HCT116 (cell line): ENCODE measurements at regions not wholly inside any gene's neighbourhood (a gene's known extent, or its start where the extent isn't known, plus 50 kb on each side); places are given as distances from the start of the nearest gene placed in this dataset.

Experiments
- ATAC-seq: fragments of 200-7000 bp; cut with Tn5 transposase; 2 replicates; pipeline ENCODE4 v1.9.1; 2020; ENCODE audit warnings: mild to moderate bottlenecking, moderate library complexity
- BruUV-seq: library from RNA; stranded (reverse); fragments of 400-500 nt; replicated peaks from 2 replicates; lab custom pipeline; 2021; lab: Mats Ljungman, UMichigan
- CTCF ChIA-PET: fragments of 300-600 bp; sonication (Branson Sonifier 250); formaldehyde crosslinking; loops from one replicate; lab custom pipeline; 2021; ENCODE audit warnings: antibody characterized with exemption; lab: Charles Lee
- POLR2A ChIA-PET: fragments of 300-600, 350-600 bp; sonication (Branson Sonifier 250); formaldehyde crosslinking; loops from one replicate; lab custom pipeline; 2021; ENCODE audit warnings: antibody characterized with exemption; lab: Charles Lee
- RAD21 ChIA-PET, 2 experiments: fragments of 300-600 bp; sonication (Branson Sonifier 250); formaldehyde crosslinking; loops; one replicate each; lab custom pipeline; 2023; ENCODE audit warnings: low total read pairs in 2 of 2; ENCODE audit not compliant: uncharacterized antibody in 2 of 2, unreplicated experiment in 2 of 2, low non-redundant PET in 1 of 2; lab: Charles Lee
- DNase-seq: peaks from one replicate; pipeline ENCODE4 v3.0.0-alpha.2; 2010; ENCODE audit warnings: low read depth, low spot score
- H2AFZ ChIP-seq: fragments of 200-600 bp; shearing (Covaris generic), sonication (generic); 2 replicates; pipeline ENCODE4 v1.6.1; 2017; ENCODE audit warnings: low read depth, mixed run types, mixed read lengths, antibody characterized with exemption, low read length; ENCODE audit not compliant: poor library complexity, severe bottlenecking
- H3K27ac ChIP-seq: 2 replicates; pipeline ENCODE4 v1.5.1; 2012; ENCODE audit warnings: low read depth, low read length
- H3K27me3 ChIP-seq: fragments of 200-600 bp; sonication (generic); 2 replicates; pipeline ENCODE4 v1.6.1; 2016; ENCODE audit warnings: mixed run types, low read length, mixed read lengths; ENCODE audit not compliant: insufficient read depth
- H3K36me3 ChIP-seq, 2 experiments: fragments of 200-500 bp in 1 of 2; fragments of 200-600 bp in 1 of 2; sonication (Bioruptor generic) in 1 of 2; sonication (generic) in 1 of 2; 2 replicates each; pipeline versions ENCODE4 v1.5.1 to v1.6.1; 2014 to 2016; ENCODE audit warnings: low read length in 2 of 2, inconsistent platforms in 1 of 2, mixed read lengths in 1 of 2, mixed run types in 1 of 2; ENCODE audit not compliant: insufficient read depth in 2 of 2, control insufficient read depth in 1 of 2
- H3K4me1 ChIP-seq, 2 experiments: fragments of 200-600 bp in 1 of 2; sonication (generic) in 1 of 2; 2 replicates each; pipeline versions ENCODE4 v1.5.1 to v1.6.1; 2012 to 2017; ENCODE audit warnings: low read length in 2 of 2, inconsistent platforms in 1 of 2, mild to moderate bottlenecking in 1 of 2, mixed read lengths in 1 of 2, mixed run types in 1 of 2, moderate library complexity in 1 of 2; ENCODE audit not compliant: insufficient read depth in 2 of 2, control insufficient read depth in 1 of 2
- H3K4me2 ChIP-seq: fragments of 200-600 bp; sonication (generic); 2 replicates; pipeline ENCODE4 v1.6.1; 2017; ENCODE audit warnings: mixed run types, low read length, mixed read lengths
- H3K4me3 ChIP-seq, 2 experiments: fragments of 200-600 bp in 1 of 2; sonication (generic) in 1 of 2; replicated peaks in 1 of 2; 2 replicates each; pipeline ENCODE4 v1.5.1; 2011 to 2016; ENCODE audit warnings: low read length in 2 of 2, control low read depth in 1 of 2, low read depth in 1 of 2, mild to moderate bottlenecking in 1 of 2, mixed read lengths in 1 of 2, mixed run types in 1 of 2
- H3K79me2 ChIP-seq: fragments of 200-600 bp; sonication (generic); 2 replicates; pipeline ENCODE4 v1.6.1; 2017; ENCODE audit warnings: mild to moderate bottlenecking, mixed run types, low read length, moderate library complexity, mixed read lengths; ENCODE audit not compliant: insufficient read depth
- H3K9ac ChIP-seq: fragments of 200-600 bp; sonication (generic); 2 replicates; pipeline ENCODE4 v1.6.1; 2016; ENCODE audit warnings: low read length, mixed read lengths
- H3K9me2 ChIP-seq: fragments of 200-600 bp; sonication (generic), shearing (Covaris generic); 2 replicates; pipeline ENCODE4 v1.6.1; 2017; ENCODE audit warnings: mixed run types, mild to moderate bottlenecking, moderate library complexity; ENCODE audit not compliant: insufficient read depth
- H3K9me3 ChIP-seq, 2 experiments: fragments of 200-500 bp in 1 of 2; fragments of 200-600 bp in 1 of 2; sonication (Bioruptor generic) in 1 of 2; sonication (generic) in 1 of 2; 2 replicates each; pipeline ENCODE4 v1.6.1; 2014 to 2017; ENCODE audit warnings: low read length in 2 of 2, mixed read lengths in 2 of 2, inconsistent platforms in 1 of 2, low read depth in 1 of 2, mild to moderate bottlenecking in 1 of 2, mixed run types in 1 of 2, moderate library complexity in 1 of 2; ENCODE audit not compliant: control insufficient read depth in 1 of 2, insufficient read depth in 1 of 2
- H4K20me1 ChIP-seq: fragments of 200-600 bp; sonication (generic), shearing (Covaris generic); 2 replicates; pipeline ENCODE4 v1.6.1; 2017; ENCODE audit warnings: mixed run types, mild to moderate bottlenecking, moderate library complexity; ENCODE audit not compliant: insufficient read depth
- EGR1 ChIP-seq: IDR thresholded peaks from 2 replicates; pipeline ENCODE4 v1.6.1; 2012; ENCODE audit warnings: low read depth
- ELF1 ChIP-seq: IDR thresholded peaks from 2 replicates; pipeline ENCODE4 v1.6.1; 2012; ENCODE audit warnings: low read depth, borderline replicate concordance
- EZH2 ChIP-seq: fragments of 200-600 bp; sonication (generic); IDR thresholded peaks from 2 replicates; pipeline ENCODE4 v1.6.1; 2017; ENCODE audit warnings: antibody characterized with exemption, mixed run types
- FOSL1 ChIP-seq: IDR thresholded peaks from 2 replicates; pipeline ENCODE4 v1.6.1; 2012; ENCODE audit warnings: low read depth
- JUND ChIP-seq: IDR thresholded peaks from 2 replicates; pipeline ENCODE4 v1.6.1; 2012
- TCF7L2 ChIP-seq: IDR thresholded peaks from 2 replicates; pipeline ENCODE4 v1.7.0; 2011; ENCODE audit warnings: borderline replicate concordance, inconsistent platforms; ENCODE audit not compliant: insufficient read depth, insufficient read length; ENCODE audit errors: extremely low read depth
- ZFX ChIP-seq: fragments of 450-650 bp; IDR thresholded peaks from 2 replicates; pipeline ENCODE4 v1.6.1; 2017
- ZNF274 ChIP-seq: fragments of 200-500 bp; sonication (Bioruptor generic); IDR thresholded peaks from 2 replicates; pipeline ENCODE4 v1.6.1; 2014; ENCODE audit warnings: mild to moderate bottlenecking, low read depth, low read length, inconsistent platforms
- intact Hi-C: fragments of 100-400 bp; cut with micrococcal nuclease; formaldehyde crosslinking; loops from 2 replicates; pipeline ENCODE4 v1.10.0; 2022
- TF ChIP-seq, protein P1 (sequence below): IDR thresholded peaks from 2 replicates; pipeline ENCODE4 v1.6.1; 2011; ENCODE audit warnings: mild to moderate bottlenecking, low read length, moderate library complexity; ENCODE audit not compliant: insufficient replicate concordance; ENCODE audit errors: extremely low read depth
- TF ChIP-seq, protein P2 (sequence below): IDR thresholded peaks from 2 replicates; pipeline ENCODE4 v1.6.1; 2012
- TF ChIP-seq, protein P3 (sequence below): IDR thresholded peaks from 2 replicates; pipeline ENCODE4 v1.6.1; 2012; ENCODE audit warnings: low read depth
- TF ChIP-seq, protein P4 (sequence below): IDR thresholded peaks from 2 replicates; pipeline ENCODE4 v1.6.1; 2012
- TF ChIP-seq, protein P5 (sequence below), 3 experiments: fragments of 200-600 bp in 1 of 3; sonication (generic) in 1 of 3; IDR thresholded peaks in 2 of 3; conservative IDR thresholded peaks in 1 of 3; 2 replicates each; pipeline ENCODE4 v1.5.1; 2012 to 2017; ENCODE audit warnings: low read depth in 2 of 3, low read length in 2 of 3, antibody characterized with exemption in 1 of 3, borderline replicate concordance in 1 of 3, control low read depth in 1 of 3, mild to moderate bottlenecking in 1 of 3, mixed read lengths in 1 of 3, mixed run types in 1 of 3, moderate library complexity in 1 of 3; ENCODE audit not compliant: insufficient read depth in 1 of 3

DNA sequence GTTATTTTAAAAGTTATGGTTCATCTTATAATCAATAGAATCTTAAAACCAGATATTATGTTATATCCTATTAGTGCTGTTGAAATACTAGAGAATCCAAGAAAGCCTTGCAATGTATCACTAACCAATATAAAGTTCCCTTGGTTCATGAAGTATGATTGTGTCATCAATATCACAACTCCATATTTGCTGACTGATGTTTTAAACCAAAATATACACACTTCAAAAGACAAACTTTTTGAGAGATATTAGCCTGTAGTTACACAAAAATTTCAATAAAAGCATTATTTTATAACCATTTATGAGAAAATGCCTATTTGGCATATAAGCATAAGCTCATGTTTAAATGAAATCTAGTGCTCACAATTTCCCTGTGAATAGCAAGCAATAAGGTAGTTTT is 198.6 kb downstream of the CENPC start (continued):
- TF ChIP-seq, protein P1, sequence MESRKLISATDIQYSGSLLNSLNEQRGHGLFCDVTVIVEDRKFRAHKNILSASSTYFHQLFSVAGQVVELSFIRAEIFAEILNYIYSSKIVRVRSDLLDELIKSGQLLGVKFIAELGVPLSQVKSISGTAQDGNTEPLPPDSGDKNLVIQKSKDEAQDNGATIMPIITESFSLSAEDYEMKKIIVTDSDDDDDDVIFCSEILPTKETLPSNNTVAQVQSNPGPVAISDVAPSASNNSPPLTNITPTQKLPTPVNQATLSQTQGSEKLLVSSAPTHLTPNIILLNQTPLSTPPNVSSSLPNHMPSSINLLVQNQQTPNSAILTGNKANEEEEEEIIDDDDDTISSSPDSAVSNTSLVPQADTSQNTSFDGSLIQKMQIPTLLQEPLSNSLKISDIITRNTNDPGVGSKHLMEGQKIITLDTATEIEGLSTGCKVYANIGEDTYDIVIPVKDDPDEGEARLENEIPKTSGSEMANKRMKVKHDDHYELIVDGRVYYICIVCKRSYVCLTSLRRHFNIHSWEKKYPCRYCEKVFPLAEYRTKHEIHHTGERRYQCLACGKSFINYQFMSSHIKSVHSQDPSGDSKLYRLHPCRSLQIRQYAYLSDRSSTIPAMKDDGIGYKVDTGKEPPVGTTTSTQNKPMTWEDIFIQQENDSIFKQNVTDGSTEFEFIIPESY: no peak
- TF ChIP-seq EZH2: no peak

DNA sequence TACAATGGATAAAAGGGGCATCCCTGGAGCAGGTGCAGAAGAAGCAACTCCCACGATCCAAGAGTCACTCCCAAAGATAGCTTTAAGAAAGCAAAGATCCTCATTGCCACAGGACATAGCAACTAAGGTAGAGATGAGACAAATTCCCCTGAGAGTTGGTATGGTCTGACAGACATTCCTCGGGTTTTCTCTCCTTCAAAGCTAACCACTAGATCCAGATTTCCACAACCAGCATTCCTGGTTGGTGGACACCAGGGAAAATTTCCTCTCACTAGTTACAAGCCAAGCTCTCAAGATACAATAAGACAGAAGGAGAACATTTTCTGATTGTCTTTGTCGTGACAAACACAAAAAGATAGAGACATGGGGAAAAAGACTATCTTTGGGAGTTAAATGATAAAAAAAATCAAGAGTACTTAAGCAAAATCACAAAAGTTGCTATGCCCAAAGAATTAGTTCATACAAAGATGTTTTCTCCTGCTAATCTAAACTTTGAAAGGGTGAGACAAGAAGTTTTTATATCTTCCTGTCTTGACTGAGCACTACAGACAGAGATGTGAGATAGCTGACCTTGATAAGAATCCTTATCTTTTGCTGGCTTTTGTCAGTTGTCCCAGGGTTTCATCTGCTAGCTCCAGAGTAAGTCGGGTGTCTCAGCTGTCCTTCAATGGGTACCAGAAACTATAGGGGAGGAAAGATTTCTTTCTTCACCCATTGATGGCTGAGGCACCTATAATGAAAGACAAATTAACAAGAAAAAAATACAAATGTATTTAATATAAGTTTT is 200.5 kb downstream of the CENPC start:
- no peaks in the 10 kb centered on the region for H4K20me1 ChIP-seq
- POLR2A ChIA-PET: no interaction called here
- no peak overlapping the region for H2AFZ ChIP-seq
- DNase-seq: no peak
- H3K4me2 ChIP-seq: no peak overlapping the region
- intact Hi-C loops: no loop called here
- no peaks in the 10 kb centered on the region for H3K79me2 ChIP-seq
- CTCF ChIA-PET: no interaction called here
- no TSS peak for BruUV-seq
- no peaks in the 10 kb centered on the region for H3K9me3 ChIP-seq
- H3K36me3 ChIP-seq: no peaks in the 10 kb centered on the region
- no peak overlapping the region for H3K27ac ChIP-seq
- H3K9me2 ChIP-seq: no peaks in the 10 kb centered on the region
- H3K27me3 ChIP-seq: 0 out of 2 replicates have a peak, but pooled peaks cover 2% of the 10 kb centered on the region
- H3K9ac ChIP-seq: no peak overlapping the region
- RAD21 ChIA-PET: no interaction called here
- no peak overlapping the region for H3K4me3 ChIP-seq
- no peak for ATAC-seq
- H3K4me1 ChIP-seq: no peaks in the 10 kb centered on the region
- no peak for TF ChIP-seq ZFX
- TF ChIP-seq FOSL1: no peak
- TF ChIP-seq JUND: no peak
- TF ChIP-seq, protein P2, sequence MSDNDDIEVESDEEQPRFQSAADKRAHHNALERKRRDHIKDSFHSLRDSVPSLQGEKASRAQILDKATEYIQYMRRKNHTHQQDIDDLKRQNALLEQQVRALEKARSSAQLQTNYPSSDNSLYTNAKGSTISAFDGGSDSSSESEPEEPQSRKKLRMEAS: no peak
- TF ChIP-seq TCF7L2: no peak
- no peak for TF ChIP-seq ZNF274
- TF ChIP-seq, protein P3, sequence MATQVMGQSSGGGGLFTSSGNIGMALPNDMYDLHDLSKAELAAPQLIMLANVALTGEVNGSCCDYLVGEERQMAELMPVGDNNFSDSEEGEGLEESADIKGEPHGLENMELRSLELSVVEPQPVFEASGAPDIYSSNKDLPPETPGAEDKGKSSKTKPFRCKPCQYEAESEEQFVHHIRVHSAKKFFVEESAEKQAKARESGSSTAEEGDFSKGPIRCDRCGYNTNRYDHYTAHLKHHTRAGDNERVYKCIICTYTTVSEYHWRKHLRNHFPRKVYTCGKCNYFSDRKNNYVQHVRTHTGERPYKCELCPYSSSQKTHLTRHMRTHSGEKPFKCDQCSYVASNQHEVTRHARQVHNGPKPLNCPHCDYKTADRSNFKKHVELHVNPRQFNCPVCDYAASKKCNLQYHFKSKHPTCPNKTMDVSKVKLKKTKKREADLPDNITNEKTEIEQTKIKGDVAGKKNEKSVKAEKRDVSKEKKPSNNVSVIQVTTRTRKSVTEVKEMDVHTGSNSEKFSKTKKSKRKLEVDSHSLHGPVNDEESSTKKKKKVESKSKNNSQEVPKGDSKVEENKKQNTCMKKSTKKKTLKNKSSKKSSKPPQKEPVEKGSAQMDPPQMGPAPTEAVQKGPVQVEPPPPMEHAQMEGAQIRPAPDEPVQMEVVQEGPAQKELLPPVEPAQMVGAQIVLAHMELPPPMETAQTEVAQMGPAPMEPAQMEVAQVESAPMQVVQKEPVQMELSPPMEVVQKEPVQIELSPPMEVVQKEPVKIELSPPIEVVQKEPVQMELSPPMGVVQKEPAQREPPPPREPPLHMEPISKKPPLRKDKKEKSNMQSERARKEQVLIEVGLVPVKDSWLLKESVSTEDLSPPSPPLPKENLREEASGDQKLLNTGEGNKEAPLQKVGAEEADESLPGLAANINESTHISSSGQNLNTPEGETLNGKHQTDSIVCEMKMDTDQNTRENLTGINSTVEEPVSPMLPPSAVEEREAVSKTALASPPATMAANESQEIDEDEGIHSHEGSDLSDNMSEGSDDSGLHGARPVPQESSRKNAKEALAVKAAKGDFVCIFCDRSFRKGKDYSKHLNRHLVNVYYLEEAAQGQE: no peak
- TF ChIP-seq EGR1: no peak
- TF ChIP-seq, protein P1: no peak
- TF ChIP-seq, protein P4, sequence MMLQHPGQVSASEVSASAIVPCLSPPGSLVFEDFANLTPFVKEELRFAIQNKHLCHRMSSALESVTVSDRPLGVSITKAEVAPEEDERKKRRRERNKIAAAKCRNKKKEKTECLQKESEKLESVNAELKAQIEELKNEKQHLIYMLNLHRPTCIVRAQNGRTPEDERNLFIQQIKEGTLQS: no peak
- TF ChIP-seq ELF1: no peak
- TF ChIP-seq, protein P5, sequence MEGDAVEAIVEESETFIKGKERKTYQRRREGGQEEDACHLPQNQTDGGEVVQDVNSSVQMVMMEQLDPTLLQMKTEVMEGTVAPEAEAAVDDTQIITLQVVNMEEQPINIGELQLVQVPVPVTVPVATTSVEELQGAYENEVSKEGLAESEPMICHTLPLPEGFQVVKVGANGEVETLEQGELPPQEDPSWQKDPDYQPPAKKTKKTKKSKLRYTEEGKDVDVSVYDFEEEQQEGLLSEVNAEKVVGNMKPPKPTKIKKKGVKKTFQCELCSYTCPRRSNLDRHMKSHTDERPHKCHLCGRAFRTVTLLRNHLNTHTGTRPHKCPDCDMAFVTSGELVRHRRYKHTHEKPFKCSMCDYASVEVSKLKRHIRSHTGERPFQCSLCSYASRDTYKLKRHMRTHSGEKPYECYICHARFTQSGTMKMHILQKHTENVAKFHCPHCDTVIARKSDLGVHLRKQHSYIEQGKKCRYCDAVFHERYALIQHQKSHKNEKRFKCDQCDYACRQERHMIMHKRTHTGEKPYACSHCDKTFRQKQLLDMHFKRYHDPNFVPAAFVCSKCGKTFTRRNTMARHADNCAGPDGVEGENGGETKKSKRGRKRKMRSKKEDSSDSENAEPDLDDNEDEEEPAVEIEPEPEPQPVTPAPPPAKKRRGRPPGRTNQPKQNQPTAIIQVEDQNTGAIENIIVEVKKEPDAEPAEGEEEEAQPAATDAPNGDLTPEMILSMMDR (IDR thresholded peaks at IDR 0.05 in 2 of 3, conservative IDR thresholded peaks at IDR 0.05 in 1 of 3; ENCODE audit: borderline replicate concordance in 1 of 3, insufficient read depth in 1 of 3, low read depth in 2 of 3, low read length in 2 of 3): no peak
